C4-2B (cell line): ENCODE measurements at regions not wholly inside any gene's neighbourhood (a gene's known extent, or its start where the extent isn't known, plus 50 kb on each side); places are given as distances from the start of the nearest gene placed in this dataset.

Experiments used
- CTCF ChIP-seq: fragments of 450-650 bp; conservative IDR thresholded peaks from 2 replicates; pipeline ENCODE4 v1.5.1; 2017; ENCODE audit warnings: mild to moderate bottlenecking
- ZFX ChIP-seq: fragments of 450-650 bp; IDR thresholded peaks from 2 replicates; pipeline ENCODE4 v1.6.1; 2017

- no peak for TF ChIP-seq CTCF
- TF ChIP-seq ZFX, result no peak
These were observed 57.0 kb upstream of the TRABD2B start for GRCh38 chr1:48054232-48054631.
